Mesenchymal stem cell (in vitro differentiated cells and primary cell): ENCODE measurements at regions not wholly inside any gene's neighbourhood (a gene's known extent, or its start where the extent isn't known, plus 50 kb on each side); places are given as distances from the start of the nearest gene placed in this dataset.

Source experiments
- DNase-seq: peaks from one replicate; pipeline ENCODE4 v3.0.0-alpha.2; 2013
- H2AFZ ChIP-seq: one replicate; pipeline ENCODE4 v1.6.1; 2013; ENCODE audit warnings: low read depth, mild to moderate bottlenecking, control low read depth, inconsistent platforms, low read length, moderate library complexity
- H2AK5ac ChIP-seq: 2 replicates; pipeline ENCODE4 v1.6.1; 2013; ENCODE audit warnings: low read length, moderate library complexity, mild to moderate bottlenecking, inconsistent platforms; ENCODE audit not compliant: severe bottlenecking
- H2BK120ac ChIP-seq: one replicate; pipeline ENCODE4 v1.6.1; 2013; ENCODE audit warnings: low read depth, mild to moderate bottlenecking, inconsistent platforms, low read length, moderate library complexity
- H2BK12ac ChIP-seq, 2 experiments: one replicate each; pipeline ENCODE4 v1.6.1; 2013; ENCODE audit warnings: inconsistent platforms in 2 of 2, low read length in 2 of 2, mild to moderate bottlenecking in 2 of 2, moderate library complexity in 2 of 2, control low read depth in 1 of 2
- H2BK15ac ChIP-seq: one replicate; pipeline ENCODE4 v1.6.1; 2013; ENCODE audit warnings: mild to moderate bottlenecking, low read depth, inconsistent platforms; ENCODE audit not compliant: poor library complexity, severe bottlenecking
- H2BK5ac ChIP-seq: 2 replicates; pipeline ENCODE4 v1.6.1; 2013; ENCODE audit warnings: low read depth, mild to moderate bottlenecking, low read length, control low read depth, inconsistent platforms; ENCODE audit not compliant: poor library complexity, severe bottlenecking
- H3K14ac ChIP-seq, 2 experiments: one replicate each; pipeline ENCODE4 v1.6.1; 2013; ENCODE audit warnings: inconsistent platforms in 2 of 2, low read length in 2 of 2, control low read depth in 1 of 2, mild to moderate bottlenecking in 1 of 2, moderate library complexity in 1 of 2
- H3K18ac ChIP-seq, 2 experiments: one replicate each; pipeline ENCODE4 v1.6.1; 2013; ENCODE audit warnings: inconsistent platforms in 2 of 2, low read length in 2 of 2, control low read depth in 1 of 2, low read depth in 1 of 2, mild to moderate bottlenecking in 1 of 2
- H3K23ac ChIP-seq, 2 experiments: one replicate each; pipeline ENCODE4 v1.6.1; 2013; ENCODE audit warnings: inconsistent platforms in 2 of 2, low read length in 2 of 2, mild to moderate bottlenecking in 2 of 2, moderate library complexity in 2 of 2, control low read depth in 1 of 2
- H3K27ac ChIP-seq: 2 replicates; pipeline ENCODE4 v1.5.1; 2013; ENCODE audit warnings: mild to moderate bottlenecking, moderate library complexity, low read length, control low read depth, inconsistent platforms; ENCODE audit not compliant: poor library complexity, severe bottlenecking
- H3K27me3 ChIP-seq, 2 experiments: 2 replicates each; pipeline versions ENCODE4 v1.6.1 to v1.7.0; 2013; ENCODE audit warnings: low read length in 2 of 2, mild to moderate bottlenecking in 2 of 2, moderate library complexity in 2 of 2, control low read depth in 1 of 2, inconsistent platforms in 1 of 2; ENCODE audit not compliant: control insufficient read depth in 1 of 2, insufficient read depth in 1 of 2
- H3K36me3 ChIP-seq, 2 experiments: 2 replicates each; pipeline versions ENCODE4 v1.6.1 to v1.7.0; 2013; ENCODE audit warnings: low read length in 2 of 2, control low read depth in 1 of 2, inconsistent platforms in 1 of 2, low read depth in 1 of 2, mild to moderate bottlenecking in 1 of 2; ENCODE audit not compliant: insufficient read depth in 2 of 2, control insufficient read depth in 1 of 2
- H3K4ac ChIP-seq, 2 experiments: one replicate each; pipeline ENCODE4 v1.6.1; 2013; ENCODE audit warnings: inconsistent platforms in 2 of 2, low read length in 2 of 2, mild to moderate bottlenecking in 2 of 2, moderate library complexity in 2 of 2, control low read depth in 1 of 2, low read depth in 1 of 2
- H3K4me1 ChIP-seq: 2 replicates; pipeline ENCODE4 v1.6.1; 2013; ENCODE audit warnings: low read depth, low read length, control low read depth; ENCODE audit not compliant: control insufficient read depth, insufficient read depth
- H3K4me2 ChIP-seq: 2 replicates; pipeline ENCODE4 v1.6.1; 2013; ENCODE audit warnings: low read length, mild to moderate bottlenecking, inconsistent platforms; ENCODE audit not compliant: poor library complexity, severe bottlenecking
- H3K4me3 ChIP-seq, 2 experiments: 2 replicates each; pipeline versions ENCODE4 v1.5.1 to v1.7.0; 2013; ENCODE audit warnings: low read length in 2 of 2, mild to moderate bottlenecking in 2 of 2, control low read depth in 1 of 2, low read depth in 1 of 2; ENCODE audit not compliant: insufficient read depth in 1 of 2
- H3K79me1 ChIP-seq: replicated peaks from 2 replicates; pipeline ENCODE4 v1.6.1; 2013; ENCODE audit warnings: mild to moderate bottlenecking, control low read depth, low read length, inconsistent platforms; ENCODE audit not compliant: poor library complexity, severe bottlenecking
- H3K9ac ChIP-seq: 2 replicates; pipeline ENCODE4 v1.7.0; 2013; ENCODE audit warnings: mild to moderate bottlenecking, low read length, moderate library complexity
- H3K9me3 ChIP-seq: 2 replicates; pipeline ENCODE4 v1.7.0; 2013; ENCODE audit warnings: mild to moderate bottlenecking, low read length; ENCODE audit not compliant: control insufficient read depth
- H4K8ac ChIP-seq: one replicate; pipeline ENCODE4 v1.6.1; 2013; ENCODE audit warnings: inconsistent platforms, mild to moderate bottlenecking, low read length, moderate library complexity
- H4K91ac ChIP-seq: one replicate; pipeline ENCODE4 v1.6.1; 2013; ENCODE audit warnings: mild to moderate bottlenecking, low read length, inconsistent platforms
- WGBS: methylation state at CpG from one replicate; pipeline ENCODE4 v1.1.7; 2013; ENCODE audit warnings: mixed read lengths; 5-methylcytosine and 5-hydroxymethylcytosine counted together

GRCh38 chr16:52247737-52248136 is 299.2 kb downstream of the TOX3 start:
- Histone ChIP-seq H4K91ac (no peak overlapping the region), H2AFZ (no peak overlapping the region), H2BK5ac (no peak overlapping the region), H3K4me3 (no peak overlapping the region), H2AK5ac (no peak overlapping the region), H3K18ac (no peak overlapping the region), H3K9me3 (peaks cover 24% of the 10 kb centered on the region), H3K79me1 (no peaks in the 10 kb centered on the region), H3K36me3 (no peaks in the 10 kb centered on the region), H3K4me1 (no peaks in the 10 kb centered on the region), H3K14ac (no peak overlapping the region), H2BK15ac (no peak overlapping the region), H3K4me2 (no peak overlapping the region), H3K9ac (no peak overlapping the region), H3K23ac (no peak overlapping the region), H2BK12ac (no peak overlapping the region), H4K8ac (no peak overlapping the region), H3K27me3 (no peaks in the 10 kb centered on the region), H3K27ac (no peak overlapping the region), H3K4ac (no peak overlapping the region), H2BK120ac (no peak overlapping the region)
- 76% methylated on average over 3 of the region's 3 CpGs for WGBS
- no peak for DNase-seq

- no peak overlapping the region for H3K18ac ChIP-seq
- DNase-seq: no peak
- H4K91ac ChIP-seq: no peak overlapping the region
- H2BK120ac ChIP-seq: no peak overlapping the region
- H4K8ac ChIP-seq: no peak overlapping the region
- H3K9ac ChIP-seq: no peak overlapping the region
- no peak overlapping the region for H2BK12ac ChIP-seq
- H2BK15ac ChIP-seq: no peak overlapping the region
- no peaks in the 10 kb centered on the region for H3K79me1 ChIP-seq
- H2AK5ac ChIP-seq: no peak overlapping the region
- H3K23ac ChIP-seq: no peak overlapping the region
- H3K4me1 ChIP-seq: no peaks in the 10 kb centered on the region
- no peak overlapping the region for H3K14ac ChIP-seq
- H2AFZ ChIP-seq: no peak overlapping the region
- no peak overlapping the region for H3K4ac ChIP-seq
- H2BK5ac ChIP-seq: no peak overlapping the region
- H3K4me2 ChIP-seq: no peak overlapping the region
- H3K27ac ChIP-seq: no peak overlapping the region
- no peaks in the 10 kb centered on the region for H3K9me3 ChIP-seq
- no peaks in the 10 kb centered on the region for H3K27me3 ChIP-seq
- no CpG with 5 or more reads among the region's 2 CpGs for WGBS
- no peak overlapping the region for H3K4me3 ChIP-seq
- H3K36me3 ChIP-seq: no peaks in the 10 kb centered on the region
Observed at GRCh38 chr16:52238710-52239109, 308.2 kb downstream of the TOX3 start.

- no peaks in the 10 kb centered on the region for H3K4me1 ChIP-seq
- H2BK15ac ChIP-seq: no peak overlapping the region
- H4K91ac ChIP-seq: no peak overlapping the region
- no peak overlapping the region for H3K23ac ChIP-seq
- no peaks in the 10 kb centered on the region for H3K79me1 ChIP-seq
- no peak overlapping the region for H3K14ac ChIP-seq
- H3K9ac ChIP-seq: no peak overlapping the region
- H2AFZ ChIP-seq: no peak overlapping the region
- H2AK5ac ChIP-seq: no peak overlapping the region
- H3K18ac ChIP-seq: no peak overlapping the region
- no peak overlapping the region for H3K4me2 ChIP-seq
- no peak overlapping the region for H2BK12ac ChIP-seq
- no peak overlapping the region for H2BK5ac ChIP-seq
- H3K27ac ChIP-seq: no peak overlapping the region
- H4K8ac ChIP-seq: no peak overlapping the region
- no peak overlapping the region for H3K4me3 ChIP-seq
- H2BK120ac ChIP-seq: no peak overlapping the region
- no peak overlapping the region for H3K4ac ChIP-seq
- H3K27me3 ChIP-seq: no peaks in the 10 kb centered on the region
- WGBS: 82% methylated on average over 9 of the region's 9 CpGs
- H3K36me3 ChIP-seq: no peaks in the 10 kb centered on the region
- DNase-seq: no peak
- H3K9me3 ChIP-seq: no peaks in the 10 kb centered on the region
Observed at GRCh38 chr16:52237823-52238222, 309.1 kb downstream of the TOX3 start.

DNA sequence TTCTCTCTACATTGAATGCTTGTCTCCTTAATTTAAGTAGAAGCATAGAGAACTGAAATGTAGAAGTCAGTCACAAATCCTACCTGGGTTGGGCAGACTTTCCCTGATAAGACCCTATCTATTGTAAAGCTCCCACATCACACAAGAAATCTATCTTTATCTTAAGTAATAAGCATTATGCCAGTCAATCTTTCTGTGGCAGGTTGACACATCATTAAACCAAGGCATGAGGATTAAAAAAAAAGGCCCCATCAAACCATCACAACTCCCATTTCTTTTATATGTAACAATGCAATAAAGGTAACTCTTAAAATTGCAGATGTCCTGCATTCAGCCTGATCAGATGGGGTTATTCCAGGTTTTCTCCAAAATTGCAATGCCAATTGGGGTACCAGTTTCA is 311.8 kb downstream of the TOX3 start:
- H3K4me3 ChIP-seq: no peak overlapping the region
- no peak overlapping the region for H2BK12ac ChIP-seq
- no peak overlapping the region for H3K14ac ChIP-seq
- H4K91ac ChIP-seq: no peak overlapping the region
- no peaks in the 10 kb centered on the region for H3K36me3 ChIP-seq
- H3K79me1 ChIP-seq: no peaks in the 10 kb centered on the region
- H3K4ac ChIP-seq: no peak overlapping the region
- H3K9me3 ChIP-seq: no peaks in the 10 kb centered on the region
- H3K4me2 ChIP-seq: no peak overlapping the region
- H2AK5ac ChIP-seq: no peak overlapping the region
- no peak overlapping the region for H3K18ac ChIP-seq
- no peak overlapping the region for H2BK5ac ChIP-seq
- no peak overlapping the region for H4K8ac ChIP-seq
- no peak overlapping the region for H2BK15ac ChIP-seq
- H3K27me3 ChIP-seq: no peaks in the 10 kb centered on the region
- H3K27ac ChIP-seq: no peak overlapping the region
- DNase-seq: no peak
- H2AFZ ChIP-seq: no peak overlapping the region
- H2BK120ac ChIP-seq: no peak overlapping the region
- H3K4me1 ChIP-seq: no peaks in the 10 kb centered on the region
- no peak overlapping the region for H3K23ac ChIP-seq
- H3K9ac ChIP-seq: no peak overlapping the region
